NCI-H146 treated with DMSO at 0.1 percent for 48 hours (cell line): ENCODE measurements at regions not wholly inside any gene's neighbourhood (a gene's known extent, or its start where the extent isn't known, plus 50 kb on each side); places are given as distances from the start of the nearest gene placed in this dataset.
"Not testable (repeated sequence)": the region's sequence is repeated elsewhere in the genome, so short reads cannot be mapped to it uniquely, and the experiment has no call there.

ENCODE experiments used
- DNase-seq: peaks from one replicate; lab custom pipeline; 2025; ENCODE audit not compliant: unreplicated experiment; lab: John Stamatoyannopoulos, UW

DNA sequence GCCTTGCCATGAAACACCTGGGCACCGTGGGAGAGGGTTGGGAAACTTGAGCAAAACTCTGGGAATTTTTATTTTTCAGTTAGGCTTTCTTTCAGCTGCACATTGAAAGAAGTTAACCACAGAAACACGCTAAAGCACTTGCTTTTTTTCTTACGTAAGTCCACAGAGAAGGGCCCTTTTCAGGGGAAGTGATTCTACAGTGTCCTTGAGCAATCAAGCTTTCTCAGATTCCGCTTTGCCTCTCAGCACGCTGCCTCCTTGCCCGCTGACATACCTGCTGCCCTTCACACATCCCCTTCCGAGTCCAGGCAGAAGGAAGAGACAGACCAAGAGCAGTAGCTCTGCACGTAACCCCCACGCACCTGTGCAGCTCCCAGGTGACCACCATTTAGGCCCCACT is 135.5 kb upstream of the MYT1L start:
- no peak for DNase-seq

DNA sequence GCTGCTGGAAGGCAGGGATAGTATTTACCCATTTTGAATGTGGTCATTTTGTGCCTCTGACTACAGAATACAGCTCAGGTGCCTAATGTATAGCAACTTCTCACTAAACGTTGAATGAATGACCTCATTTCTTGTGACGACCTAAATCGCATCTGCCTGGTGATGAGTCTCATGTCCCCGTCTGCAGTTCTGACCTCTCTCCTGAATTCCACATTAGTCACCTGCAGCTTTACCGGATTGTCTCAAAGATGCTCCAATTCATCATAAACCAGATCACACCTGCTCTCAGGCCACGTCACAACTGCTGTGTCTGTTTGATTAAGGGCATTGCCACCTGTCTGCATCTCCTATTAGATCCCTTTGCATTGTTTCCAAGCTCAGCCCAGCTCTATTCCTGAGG is 133.6 kb upstream of the MYT1L start:
- DNase-seq = peak; percentile 99

DNA sequence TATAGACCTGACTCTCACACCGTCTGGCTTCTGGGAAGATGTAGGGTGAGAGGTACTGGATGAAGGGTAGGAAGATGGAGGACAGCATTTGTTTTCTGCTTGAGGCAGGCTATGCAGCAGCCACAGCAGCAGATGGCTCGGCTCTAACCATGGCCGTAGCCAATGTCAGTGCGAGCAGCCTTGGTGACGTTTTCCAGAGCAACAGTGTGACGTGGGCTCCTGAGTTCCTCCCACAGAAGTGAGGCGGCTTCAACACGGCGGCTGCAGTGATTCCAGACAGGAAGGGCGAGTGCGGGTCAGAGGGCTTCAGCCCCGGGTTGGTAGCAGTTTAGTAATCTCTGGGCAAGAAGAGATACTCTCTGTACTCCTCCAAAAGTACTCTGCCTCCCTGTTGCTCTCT is 133.0 kb upstream of the MYT1L start:
- DNase-seq = peak; percentile 68

DNA sequence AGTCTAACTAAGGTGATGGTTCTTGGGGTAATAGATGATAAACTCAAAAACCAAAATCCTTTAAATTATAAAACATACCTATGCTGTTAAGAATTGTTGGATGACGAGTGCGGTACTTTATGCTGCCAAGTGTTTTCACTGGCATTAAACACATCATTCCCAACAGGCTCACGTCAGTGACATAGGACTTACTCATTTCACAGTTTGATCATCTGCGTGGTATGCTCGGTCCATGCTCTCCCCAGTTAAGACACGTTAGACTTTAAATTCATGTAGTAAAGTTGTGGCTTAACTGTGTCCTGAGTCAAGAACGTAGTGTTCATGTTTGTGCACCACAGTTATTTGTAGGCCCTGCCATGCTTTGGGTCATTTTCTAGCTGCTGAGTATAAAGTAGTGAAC is 125.6 kb upstream of the MYT1L start:
- no peak for DNase-seq

DNA sequence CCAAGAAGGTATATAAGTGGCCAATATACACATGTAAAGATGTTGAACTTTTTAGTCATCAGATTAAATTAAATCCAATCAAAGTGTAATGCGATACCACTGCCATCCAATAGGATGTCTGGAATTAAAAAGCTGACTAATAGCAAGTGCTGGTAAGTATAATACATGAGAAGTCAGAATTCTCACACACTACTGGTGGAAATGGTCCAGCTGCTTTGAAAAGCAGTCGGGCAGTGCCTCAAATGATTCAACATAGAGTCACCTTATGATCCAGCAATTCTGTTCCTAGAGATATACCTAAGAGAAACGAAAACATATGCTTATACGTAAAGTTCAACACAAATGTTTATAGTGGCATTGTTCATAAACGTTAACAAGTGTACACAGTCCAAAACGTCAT is 124.1 kb upstream of the MYT1L start:
- DNase-seq = no peak

DNA sequence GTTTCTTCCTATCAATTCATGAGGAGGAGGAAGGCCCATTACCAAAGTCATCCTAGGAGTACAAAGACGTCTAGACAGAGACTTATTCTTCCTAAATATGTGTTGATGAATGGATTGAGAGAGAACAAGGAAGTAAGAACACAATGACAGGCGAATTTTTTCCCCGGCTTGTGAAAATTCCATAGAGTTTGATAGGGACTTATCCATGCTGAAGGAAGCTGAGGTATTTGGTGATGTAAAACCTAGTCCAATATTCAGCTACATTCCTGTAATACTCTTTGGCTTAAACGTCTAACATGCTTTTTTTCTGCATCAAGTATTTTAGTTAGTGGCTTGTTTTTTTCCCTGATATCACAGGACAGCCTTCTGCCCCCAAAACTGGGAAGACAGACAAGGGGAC is 121.9 kb upstream of the MYT1L start:
- DNase-seq = no peak

DNA sequence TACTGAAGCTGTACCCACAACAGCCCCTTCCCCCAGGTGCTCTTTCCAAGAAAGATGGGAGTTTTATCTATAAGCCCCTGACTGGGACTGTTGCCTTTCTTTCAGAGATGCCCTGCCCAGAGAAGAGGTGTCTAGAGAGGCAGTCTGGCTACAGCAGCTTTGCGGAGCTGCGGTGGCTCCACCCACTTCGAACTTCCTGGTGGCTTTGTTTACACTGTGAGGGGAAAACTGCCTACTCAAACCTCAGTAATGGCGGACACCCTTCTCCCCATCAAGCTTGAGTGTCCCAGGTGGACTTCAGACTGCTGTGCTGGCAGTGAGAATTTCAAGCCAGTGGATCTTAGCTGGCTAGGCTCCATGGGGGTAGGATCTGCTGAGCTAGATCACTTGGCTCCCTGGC is 120.2 kb upstream of the MYT1L start:
- DNase-seq = not testable (repeated sequence)

DNA sequence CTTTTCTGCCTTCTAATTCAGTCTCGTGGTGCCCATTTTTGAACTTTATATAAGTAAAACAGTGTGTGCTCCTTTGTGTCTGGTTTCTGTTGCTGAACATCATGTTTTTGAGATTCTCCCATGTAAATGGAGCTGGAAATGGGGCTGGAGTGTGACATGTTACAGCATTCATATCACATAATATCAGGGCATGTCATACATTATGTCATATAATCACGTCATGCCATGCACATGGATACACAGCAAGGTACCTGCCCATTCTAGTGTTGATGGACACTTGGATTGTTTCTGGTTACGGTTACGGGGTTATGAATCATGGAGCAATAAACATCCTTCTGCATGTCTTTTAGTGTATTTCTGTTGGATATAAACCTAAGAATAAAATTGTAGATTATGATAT is 117.1 kb upstream of the MYT1L start:
- DNase-seq = no peak

DNA sequence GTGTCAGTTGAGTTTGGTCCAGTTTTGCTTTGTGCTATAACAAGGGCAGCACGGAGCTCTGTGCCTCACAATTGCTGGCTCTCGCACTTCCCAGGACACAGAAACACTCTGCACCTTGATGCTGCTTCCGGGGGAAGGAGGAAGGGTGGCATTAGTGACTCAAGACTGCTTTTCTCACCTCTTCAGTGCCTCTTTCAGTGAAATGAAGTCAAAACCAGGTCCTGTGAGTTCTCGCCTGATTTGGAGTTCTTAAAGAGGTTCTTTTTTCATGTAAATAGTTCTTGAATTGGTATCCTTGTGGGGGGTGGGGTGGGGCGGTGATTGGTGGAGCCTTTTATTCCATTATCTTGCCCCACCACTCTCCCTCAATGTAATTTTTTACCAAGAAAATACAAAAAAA is 91.5 kb upstream of the MYT1L start:
- no peak for DNase-seq

DNA sequence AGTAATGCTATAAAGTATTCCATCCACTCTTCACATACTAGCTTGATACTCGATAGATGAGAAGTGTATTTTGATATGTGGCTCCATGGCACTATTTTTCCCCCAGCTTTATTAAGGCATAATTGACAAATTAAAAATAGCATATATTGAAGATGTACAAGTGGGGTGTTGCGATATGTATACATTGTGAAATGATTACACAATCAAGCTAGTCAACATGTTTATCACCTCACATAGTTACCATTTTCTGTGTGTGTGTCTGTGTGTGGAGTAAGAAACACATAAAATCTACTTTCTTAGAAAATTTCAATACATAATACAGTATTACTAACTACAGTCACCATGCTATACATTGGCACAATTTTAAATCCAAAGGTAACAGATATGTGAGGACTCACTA is 82.5 kb upstream of the MYT1L start:
- no peak for DNase-seq

DNA sequence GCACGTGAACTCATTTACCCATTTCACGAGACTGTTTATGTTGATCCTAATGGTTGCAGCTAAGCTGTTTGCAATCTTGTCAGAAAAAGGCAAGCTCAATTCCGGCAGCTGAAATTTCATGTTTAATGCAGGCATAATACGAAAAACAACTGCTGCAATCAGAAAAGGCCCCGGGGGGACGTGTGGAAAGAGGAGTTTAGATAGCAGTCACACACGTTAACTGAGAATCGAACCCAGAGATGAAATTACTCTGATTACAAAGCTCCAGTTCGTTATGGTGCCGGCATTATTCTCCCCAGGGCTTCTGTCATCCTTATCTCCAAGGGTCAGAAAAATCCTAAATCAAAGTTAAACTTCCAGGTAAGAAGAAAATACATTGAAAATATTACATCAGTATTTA is 79.9 kb upstream of the MYT1L start:
- no peak for DNase-seq

DNA sequence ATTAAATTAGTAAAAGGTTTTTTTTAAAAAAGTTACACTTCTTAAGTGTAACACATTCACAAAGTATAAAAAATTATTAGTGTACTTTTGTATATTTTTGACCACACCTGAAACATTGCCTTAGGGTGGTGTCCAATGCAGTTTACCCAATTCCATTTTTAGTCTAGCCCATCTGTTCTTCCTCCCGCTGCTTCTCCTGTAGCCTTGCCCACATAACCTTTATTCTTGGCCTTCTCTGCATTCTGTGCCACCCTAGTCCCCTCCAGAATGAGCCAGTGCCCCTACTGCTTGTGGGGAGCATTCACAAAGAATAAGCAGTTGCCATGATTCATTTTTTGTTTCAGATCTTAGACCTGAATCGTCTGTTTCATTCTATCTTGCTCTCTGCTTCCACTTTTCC is 78.4 kb upstream of the MYT1L start:
- no peak for DNase-seq

DNA sequence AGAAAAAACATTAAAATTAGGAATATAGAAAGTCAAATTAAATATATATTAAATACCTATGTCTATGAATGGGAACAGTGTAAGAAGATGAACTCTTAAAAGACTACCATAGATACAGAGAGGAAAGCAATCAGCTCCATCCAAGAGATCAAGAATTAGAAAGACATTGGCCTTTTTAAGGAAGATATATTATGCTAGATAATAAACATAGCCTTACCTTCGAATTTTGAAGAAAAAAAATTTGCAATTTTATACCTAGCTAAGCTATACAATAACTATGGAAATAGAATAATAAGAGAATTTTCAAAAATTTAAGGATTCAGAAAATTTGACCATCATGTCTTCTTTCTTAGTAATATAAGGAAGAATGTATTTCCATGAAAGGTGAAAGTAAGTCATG is 74.7 kb upstream of the MYT1L start:
- DNase-seq = no peak

DNA sequence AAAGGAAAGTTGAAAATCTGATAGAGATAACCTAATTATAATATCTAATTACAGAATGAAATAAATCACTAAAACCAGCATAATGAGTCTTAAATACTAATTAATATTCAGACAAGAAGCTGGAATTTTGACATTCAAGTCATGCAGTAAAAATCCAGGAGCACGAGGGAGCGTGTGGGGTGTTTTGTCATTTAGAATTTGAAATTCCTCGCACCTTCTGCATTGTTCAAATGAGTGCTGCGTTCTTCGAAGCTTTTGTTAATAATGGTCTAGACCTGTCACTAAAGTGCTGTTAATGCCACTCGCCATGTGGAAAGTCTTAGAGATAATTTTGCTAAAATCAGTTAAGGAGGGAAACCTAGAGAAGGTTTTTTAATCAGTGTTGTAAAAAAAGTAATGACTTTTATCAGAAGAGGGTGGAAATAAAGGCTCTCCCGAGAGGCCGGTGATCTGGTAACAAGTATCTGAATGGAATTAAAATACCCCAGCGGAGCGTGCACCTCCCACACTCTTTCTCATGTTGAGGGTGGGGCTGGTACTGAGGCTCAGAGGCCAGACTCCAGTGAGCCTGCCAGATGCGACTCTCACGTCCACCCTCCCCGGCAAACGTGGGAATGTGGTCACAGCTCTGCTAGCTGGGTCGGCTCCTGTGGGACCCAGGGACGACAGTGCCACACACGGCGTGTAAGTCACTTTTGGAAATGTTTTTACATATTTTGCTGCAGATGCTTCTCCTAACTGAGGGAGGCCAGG is 69.4 kb upstream of the MYT1L start:
- no peak for DNase-seq

DNA sequence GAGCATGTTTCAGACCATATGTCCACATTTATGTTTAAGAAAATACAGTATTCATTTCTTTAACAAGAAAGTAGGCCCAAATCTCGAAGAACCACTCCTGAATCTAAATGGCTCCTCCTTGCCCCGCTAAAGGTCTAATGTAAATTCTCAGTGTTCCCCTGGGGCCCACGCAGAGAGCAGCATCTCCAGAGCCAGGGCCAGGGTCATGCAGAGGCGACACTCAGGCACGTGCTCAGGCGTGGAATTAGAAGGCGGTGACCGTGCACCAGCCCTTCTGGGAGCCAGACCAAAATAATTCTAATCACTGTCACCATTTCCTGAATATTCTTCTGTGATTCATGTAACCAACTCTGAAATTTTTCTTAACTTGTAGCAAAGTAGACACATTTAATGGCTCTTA is 68.3 kb upstream of the MYT1L start:
- no peak for DNase-seq

DNA sequence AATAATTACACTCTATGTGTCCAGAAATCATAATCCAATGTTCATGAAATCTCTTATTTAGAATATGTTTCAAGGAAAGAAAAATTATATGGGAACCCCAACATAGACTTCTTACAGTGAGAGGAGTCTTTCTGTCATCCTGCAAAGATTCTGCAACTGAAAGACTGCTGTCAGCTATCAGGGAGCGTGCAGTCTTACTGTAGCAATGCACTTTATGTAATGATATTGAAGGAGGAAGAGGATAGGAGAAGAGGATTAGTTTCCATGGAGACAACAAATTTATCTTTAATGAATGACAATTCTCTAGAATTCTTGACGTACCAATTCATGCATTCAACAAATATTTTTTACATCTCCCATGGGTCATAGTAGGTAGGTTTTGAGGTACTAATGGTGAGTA is 61.3 kb upstream of the MYT1L start:
- no peak for DNase-seq

DNA sequence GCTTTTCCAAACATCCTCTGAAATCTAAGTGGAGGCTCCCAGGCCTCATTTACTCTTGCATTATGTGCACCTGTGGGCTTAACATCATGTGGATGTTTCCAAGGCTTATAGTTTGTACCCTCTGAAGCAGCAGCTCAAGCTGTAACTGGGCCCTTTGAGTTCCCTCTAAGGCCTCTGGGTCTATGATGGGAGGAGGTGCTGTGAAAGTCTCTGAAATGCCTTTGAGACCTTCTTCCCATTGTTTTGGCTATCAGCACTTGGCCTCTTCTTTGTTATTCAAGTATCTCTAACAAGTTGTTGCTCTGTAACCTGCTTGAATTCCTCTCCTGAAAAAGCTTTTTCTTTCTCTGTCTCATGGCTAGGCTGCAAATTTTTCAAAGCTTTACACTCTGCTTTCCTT is 58.1 kb upstream of the MYT1L start:
- DNase-seq = no peak
